T1000 (cell line): ENCODE measurements at regions not wholly inside any gene's neighbourhood (a gene's known extent, or its start where the extent isn't known, plus 50 kb on each side); places are given as distances from the start of the nearest gene placed in this dataset.

Experiments
- DNase-seq: peaks from one replicate; lab custom pipeline; 2025; ENCODE audit warnings: mixed read lengths; lab: John Stamatoyannopoulos, UW

DNA sequence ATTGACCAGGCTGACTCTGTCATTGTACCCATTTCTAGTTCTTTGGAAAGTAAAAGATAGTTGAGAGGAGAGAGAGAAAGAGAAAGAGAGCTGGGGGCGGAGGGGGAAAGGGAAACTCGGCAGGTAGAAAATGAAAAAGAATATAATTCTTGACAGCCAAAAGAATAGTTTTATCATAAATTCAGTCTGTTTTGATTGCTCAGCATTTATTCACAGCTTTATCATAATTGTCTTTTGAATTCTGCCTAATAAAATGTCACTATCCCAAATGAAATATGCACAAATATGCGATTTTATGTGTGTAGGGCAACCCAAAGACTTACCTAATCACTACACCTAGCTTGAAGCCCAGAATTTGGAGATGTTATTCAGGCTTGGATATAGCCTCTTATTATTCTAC is 1024.0 kb upstream of the PABPC4L start:
- DNase-seq: no peak

DNA sequence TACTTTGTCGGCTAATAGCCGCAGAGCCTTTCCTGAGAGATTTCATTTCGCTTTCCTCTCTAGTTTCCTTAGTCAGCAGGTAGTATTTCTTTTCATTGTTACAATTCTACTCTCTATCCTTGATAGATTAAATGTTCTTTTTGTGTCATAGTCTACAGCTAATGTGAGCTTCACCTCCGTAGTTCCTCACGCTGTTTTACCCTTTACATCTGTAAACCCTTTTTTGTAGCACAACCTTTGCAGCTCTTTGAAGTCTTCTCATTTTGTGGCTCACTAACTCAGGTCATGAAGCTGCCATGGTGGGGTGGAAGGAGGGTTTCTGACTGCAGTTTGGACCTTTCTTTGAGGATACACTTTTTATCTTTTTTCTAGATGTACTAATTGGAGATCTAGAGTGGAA is 1008.8 kb upstream of the PABPC4L start:
- no peak for DNase-seq

DNA sequence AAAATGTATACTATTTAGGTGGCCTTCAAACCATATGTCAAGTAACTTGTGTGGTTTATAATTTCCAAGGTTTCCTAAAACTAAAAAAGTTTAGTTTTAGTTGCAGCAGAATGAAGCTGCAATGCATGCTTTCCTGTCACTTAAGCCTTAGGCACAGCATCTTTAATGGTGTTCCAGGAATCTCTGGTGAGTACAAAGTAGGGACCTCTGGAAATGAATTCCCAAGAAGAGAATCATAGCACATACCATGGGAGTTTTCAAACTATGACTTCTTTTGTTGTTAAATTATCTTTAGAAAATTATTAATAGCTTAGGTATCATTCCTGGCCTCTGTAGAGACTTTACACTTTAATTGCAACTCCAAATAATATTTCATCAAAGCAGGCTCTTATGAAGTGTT is 1005.9 kb upstream of the PABPC4L start:
- no peak for DNase-seq

DNA sequence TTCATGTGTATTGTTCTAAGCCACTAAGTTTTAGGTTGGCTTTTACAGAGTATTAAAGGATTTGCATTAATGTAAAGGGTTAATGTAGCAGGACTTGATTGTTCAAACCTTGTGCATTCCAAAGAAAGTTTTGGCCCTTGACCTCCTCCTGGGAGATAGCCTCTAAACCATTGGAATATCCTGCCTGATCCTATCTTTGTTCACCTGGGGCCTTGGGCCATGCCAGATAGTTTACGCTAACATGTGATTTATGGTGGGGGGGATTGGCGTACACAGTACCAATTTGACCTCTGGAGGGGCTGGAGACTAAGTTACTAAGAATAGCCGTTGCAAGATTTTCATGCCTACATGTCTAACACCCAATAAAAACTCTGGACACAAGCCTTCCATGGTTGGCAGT is 1002.7 kb upstream of the PABPC4L start:
- DNase-seq: no peak

DNA sequence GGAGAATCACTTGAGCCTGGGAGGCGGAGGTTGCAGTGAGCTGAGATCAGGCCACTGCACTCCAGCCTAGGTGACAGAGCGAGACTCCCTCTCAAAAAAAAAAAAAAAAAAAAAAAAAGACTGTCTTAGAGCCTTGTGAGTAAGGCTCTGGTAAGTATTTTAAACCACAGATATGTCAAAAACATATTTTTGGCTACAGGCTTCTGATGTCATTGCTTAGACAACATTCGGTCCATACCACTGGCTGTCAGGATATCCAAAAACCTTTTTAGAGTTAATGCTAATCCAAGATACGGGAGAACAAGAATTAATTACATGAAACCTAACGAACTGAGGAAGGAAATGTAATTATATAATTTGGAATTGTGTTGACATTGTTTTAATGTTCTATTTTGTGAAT is 999.5 kb upstream of the PABPC4L start:
- DNase-seq: no peak

DNA sequence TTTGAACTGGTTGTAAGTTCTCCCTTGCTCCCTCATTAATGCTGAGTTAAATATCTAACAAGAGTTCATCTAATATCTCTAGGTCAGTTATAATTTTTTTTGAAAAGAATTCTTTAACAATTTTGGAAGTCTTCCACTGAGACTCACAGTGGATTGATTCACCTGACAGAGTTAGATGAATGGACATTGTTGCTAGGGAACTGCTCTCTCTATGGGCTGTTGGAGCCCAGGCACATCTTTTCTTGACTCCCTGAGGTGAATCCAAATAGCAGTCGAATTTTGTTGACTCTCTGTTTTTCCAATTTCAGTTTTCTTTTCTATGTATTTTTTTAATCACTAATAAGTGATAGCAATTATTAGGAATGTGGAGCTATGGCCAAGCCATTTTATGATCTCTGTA is 996.1 kb upstream of the PABPC4L start:
- no peak for DNase-seq

DNA sequence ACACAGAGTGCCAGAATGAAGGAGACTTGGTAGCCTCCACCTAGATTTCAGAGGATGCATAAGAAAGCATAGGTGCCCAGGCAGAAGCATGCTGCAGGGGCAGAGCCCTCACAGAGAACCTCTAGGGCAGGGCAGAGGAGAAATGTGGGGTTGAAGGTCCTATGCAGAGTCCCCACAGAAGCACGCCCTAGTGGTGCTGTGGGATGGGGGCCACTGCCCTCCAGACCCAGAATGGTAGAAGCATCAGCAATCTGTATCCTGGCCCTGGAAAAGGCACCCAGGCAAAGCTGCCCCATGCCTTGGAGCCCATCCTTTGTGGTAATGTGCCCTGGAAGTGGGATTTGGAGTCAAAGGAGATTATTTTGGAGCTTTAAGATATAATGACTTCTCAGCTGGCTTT is 992.9 kb upstream of the PABPC4L start:
- no peak for DNase-seq

DNA sequence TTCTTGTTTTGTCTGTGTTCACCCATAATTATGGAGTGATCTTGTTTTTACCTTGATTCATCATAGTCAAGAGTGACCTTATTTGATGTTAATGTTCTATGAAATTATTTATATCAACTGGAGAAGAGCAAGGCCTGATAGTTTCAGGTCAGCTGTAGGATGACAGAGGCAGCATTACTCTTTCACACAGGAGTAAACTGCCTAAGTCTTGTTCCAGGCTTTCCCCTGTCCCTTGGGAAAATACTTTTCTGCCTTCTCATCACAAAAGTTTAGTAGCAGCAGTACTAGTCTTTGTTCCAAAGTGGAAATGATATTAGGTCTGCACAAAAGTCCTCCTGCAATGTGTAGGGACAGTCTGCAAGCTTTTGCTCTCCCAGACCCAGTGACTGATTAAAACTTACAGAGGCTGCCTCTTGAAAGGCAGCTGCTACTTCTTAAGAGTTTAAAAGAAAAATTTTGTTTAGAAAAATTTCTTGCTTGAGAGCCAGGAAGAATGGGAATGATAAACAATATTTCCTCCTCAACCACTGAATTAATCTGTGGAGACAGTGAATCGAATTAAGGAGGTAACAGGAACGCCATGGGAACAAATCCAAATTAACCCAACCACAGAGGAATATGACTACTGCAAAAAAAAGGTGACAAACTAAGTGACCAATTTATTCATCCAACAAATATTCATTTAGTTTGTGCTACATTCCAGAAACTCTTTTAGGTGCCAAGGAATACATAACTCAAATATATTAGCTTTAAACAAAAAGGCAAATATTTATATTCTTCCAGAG is 991.4 kb upstream of the PABPC4L start:
- DNase-seq: no peak

DNA sequence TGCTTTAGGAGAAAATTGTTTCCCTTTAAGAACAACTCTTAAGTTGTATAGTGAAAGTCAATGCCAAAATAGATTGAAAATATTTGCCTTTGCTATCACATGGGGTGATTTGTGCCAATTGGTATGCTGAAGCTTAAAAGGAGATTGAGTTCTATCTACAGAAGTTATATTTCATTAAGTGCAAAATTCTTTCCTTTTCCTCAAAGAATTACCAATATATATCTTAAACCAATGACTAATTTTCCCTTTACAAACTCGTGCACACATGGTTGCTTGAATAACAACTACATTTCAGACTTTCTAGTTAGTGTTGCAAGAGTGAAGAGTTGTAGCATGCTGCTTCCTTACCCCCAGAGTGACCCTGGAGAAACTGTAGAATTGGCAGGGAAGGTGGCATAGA is 990.0 kb upstream of the PABPC4L start:
- DNase-seq: no peak

DNA sequence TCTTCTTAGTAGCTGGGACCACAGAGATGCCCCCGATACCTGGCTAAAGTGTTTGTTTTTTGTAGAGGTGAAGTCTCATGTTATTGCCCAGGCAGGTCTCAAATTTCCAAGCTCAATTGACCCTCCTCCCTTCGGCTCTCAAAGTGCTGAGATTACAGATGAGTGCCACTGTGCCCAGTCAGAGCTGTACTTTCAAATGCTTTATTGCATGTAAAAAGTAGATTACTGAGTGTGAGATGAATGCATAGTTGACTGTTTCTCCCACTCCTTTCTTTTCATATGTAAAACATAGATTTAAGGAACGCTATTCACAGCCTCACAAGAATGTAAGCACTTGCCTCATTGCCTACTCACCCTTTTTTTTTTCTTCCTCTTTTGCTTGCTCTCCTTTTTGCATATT is 984.4 kb upstream of the PABPC4L start:
- DNase-seq: no peak

DNA sequence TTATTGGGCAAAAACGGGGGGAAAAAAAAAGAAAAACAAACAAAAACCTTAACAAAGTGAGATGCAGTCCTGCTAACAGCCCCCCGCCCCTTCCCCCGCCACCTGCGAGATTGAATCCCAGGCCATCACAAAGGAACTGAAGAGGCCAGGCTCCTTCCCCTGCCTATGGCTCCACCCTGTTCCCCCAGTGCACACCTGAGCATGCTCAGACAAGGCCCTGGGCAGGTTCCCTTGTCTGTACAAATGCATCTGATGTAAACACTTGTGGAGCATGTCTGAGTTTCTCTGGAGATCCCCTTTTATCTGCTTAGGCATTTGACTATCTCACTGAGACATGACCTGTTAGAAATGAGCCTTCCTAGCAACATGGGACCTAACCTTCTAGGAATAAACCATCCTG is 983.7 kb upstream of the PABPC4L start:
- DNase-seq: no peak

DNA sequence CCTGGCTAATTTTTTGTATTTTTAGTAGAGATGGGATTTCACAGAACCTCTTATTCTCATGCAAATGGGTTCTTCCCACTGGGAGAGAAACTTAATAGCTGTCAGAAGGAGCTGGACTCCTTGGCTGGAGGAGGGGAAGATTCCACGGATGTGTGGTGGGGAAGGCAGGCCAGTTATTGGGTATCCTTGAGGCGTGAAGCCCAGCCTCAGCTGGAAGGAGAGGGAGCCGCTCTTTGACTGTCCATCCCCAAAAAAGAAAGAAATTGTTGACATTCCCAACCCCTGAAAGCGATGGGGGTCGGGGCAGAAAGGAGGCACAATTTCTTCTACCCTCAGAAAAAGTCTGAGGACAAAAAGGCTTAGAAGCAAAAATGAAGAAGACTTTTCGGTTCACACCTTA is 983.1 kb upstream of the PABPC4L start:
- no peak for DNase-seq

DNA sequence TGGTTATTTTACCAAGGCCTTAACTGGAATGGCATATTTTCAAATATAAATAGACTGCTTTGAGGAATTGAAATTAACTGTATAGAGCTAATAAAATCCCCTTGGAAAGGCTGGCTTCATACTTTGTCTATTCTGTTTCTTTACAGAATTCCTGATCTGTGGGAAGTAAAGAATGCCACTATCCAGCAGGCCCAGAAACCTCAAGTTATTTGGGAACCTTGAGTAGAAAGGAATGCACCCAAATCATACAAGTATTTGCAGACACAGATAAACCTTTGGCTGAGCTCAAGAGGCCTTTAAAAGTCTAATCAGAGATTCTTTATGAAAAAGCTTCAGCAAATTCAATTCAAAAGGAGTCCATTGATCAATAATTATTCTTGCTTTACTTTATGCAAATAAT is 975.7 kb upstream of the PABPC4L start:
- no peak for DNase-seq

DNA sequence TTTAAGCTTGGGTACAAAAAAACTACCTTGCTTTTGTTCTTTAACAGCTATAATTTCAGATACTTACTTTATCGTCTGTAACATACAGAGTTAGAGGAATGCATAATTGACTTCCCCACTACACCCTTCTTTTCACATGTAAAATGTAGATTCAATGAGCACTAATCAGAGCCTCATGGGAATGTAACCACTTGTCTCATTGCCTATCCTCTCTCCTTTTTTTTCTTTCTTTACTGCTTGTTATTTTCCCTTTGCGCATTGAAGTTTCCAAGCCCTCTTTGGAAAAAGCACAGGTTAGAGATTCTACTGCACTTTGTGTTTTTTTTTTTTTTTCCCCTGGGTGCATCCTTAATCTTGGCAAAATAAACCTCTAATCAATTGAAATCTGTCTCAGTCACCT is 965.1 kb upstream of the PABPC4L start:
- no peak for DNase-seq

DNA sequence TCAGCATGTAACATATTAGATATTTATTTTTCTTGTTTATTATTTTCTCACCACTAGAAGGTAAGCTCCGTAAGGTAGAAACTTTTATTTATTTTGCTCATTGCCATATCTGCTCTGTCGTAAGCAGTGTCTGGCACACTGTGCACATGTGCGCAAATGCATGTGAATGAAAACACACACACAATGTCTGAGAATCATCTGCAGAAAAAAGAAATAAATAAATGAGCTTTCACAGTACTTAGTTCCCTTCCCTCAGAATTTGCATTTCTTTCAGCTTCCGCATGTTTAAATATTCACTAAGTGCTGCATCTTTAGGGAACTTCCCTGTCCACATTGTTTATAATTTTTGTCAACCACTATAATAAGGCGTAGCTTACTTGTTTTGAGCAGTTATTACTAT is 963.0 kb upstream of the PABPC4L start:
- DNase-seq: no peak

DNA sequence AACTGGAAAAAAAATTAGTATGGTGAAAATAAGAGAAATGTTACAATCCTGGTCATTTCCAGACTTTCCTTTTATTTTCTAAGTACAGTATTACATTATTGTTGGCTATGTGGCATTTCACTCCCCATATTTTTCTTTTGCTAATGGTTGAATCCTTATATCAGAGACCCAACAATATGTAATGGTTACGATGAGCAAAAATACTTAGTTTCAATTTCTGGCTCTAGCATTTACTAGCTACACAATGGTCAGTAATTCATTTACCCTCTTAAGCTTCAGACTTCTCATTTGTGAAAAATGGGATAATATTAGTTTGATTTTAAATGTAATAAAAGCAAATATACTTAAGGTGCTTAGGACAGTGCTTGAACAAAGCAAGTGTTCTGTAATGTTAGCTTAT is 942.9 kb upstream of the PABPC4L start:
- DNase-seq: no peak

DNA sequence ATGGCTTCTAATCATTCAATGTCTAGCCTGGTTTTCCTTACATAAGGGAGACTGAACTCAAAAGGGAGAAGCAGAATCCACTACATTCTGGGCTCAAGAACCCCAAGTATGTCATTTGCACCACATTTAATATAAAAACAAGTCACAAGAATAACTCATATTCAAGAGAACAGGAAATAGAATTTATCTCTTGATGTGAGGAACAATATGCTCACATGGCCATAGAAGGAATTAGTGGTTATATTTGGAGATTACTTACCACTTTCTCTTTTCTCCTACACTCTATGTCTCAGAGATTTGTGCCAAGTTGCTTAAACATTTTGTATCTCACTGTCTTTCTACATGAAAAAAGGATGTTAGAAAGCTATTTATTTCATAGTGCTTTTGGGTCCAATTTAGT is 922.6 kb upstream of the PABPC4L start:
- DNase-seq: no peak

DNA sequence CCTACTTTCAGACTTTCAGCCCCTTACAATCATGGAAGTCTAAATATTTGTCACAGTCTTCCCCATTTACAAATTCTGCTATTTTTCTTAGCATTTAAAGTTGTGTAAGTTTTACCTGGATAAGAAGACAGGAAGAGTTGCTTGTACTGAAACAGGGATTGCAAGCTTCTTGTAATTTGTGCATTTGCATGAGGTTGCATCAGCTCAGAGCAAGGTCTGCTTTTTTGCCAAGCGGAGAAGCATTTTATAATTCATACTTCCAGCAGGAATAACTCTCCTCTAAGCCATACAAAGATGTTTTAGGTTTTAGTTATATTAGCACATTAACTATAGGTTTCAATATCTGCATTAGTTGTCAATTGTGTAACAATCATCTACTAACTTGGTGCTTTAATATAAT is 922.0 kb upstream of the PABPC4L start:
- no peak for DNase-seq

DNA sequence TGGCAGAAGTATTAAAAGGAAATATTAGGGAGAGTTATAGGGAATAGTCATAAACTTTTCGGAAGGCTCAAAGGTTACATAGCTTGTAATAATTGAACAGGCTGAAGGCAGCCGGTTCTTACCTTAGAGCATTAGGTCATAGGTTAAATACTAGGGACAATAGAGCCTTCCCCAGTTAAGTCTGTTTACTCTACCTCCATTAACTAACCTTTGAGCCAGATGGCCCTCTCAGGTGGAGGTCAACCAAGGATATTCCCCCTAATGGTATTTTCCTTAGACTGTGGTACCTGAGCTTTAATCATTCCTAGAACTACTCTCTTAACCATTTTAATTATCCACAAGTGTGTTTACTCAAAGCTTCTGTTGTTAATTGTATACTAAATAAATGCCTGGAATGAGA is 920.9 kb upstream of the PABPC4L start:
- no peak for DNase-seq

DNA sequence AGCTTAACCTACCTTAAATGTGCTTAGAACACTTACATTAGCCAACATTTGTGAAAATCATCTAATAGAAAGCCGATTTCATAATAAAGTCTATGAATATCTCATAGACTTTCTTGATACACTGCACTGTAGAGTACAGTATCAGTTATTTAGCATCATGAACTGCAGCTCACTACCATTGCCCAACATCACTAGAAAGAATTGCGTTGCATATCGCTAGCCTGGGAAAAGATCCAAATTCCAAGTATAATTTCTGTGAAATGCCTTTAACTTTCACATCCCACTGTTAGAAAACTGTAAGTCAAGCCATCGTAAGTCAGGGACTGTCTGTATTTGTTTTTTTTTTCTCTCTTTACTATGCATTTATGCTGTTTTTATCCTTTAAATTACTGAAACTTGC is 918.6 kb upstream of the PABPC4L start:
- no peak for DNase-seq

DNA sequence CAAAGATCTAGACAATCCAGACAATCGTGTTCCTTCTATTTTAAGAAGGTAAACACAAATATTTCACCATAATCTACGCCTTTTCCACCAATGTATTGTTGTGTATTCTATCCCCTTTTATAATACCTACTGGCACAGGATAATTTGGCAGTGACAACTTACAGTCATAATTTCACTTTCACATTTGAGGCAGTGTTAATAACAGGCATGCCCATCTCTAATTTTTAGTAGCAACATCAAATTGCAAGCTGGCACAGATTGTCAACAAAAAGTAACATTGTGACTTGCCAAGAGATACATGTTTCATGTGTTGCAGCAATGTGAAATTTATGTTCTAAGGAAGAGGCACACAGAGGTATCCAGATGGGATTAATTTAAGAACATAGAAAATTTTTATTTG is 912.5 kb upstream of the PABPC4L start:
- DNase-seq: no peak

DNA sequence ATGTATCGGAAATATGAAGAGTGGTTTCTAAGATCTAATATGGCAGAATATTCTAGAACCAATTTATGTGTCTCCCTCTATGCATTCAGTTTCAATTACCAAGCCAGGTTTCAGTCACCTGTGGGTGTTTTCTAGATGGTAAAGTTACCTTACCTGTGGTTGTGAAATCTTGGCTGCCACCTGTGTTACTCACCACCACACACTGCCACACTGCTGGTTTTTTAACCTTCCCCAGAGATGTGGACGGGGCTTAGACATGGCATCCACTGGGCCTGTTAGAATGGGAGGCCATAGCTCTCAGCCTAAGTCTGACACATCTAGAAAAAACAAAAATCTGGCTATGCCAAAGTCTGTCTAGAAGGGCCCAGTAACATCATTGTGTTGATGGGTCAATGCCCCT is 896.5 kb upstream of the PABPC4L start:
- no peak for DNase-seq

DNA sequence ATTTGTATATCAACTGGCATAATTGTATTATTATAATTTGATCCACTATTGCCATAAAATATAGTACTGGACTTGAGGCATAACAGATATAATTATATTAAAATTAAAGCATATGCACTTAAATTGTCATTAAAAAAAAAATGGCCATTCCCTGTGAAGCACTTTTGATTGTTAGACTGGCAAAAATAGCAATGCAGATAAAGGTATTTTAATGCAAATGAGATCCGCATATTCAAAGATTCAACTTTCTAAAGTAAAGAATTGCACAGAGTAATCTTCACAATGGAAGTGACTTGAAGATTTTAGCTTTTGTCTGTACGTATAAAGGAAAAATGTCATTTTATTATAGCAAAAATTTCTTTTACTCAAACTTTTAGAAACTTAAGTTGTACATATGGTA is 871.8 kb upstream of the PABPC4L start:
- no peak for DNase-seq

DNA sequence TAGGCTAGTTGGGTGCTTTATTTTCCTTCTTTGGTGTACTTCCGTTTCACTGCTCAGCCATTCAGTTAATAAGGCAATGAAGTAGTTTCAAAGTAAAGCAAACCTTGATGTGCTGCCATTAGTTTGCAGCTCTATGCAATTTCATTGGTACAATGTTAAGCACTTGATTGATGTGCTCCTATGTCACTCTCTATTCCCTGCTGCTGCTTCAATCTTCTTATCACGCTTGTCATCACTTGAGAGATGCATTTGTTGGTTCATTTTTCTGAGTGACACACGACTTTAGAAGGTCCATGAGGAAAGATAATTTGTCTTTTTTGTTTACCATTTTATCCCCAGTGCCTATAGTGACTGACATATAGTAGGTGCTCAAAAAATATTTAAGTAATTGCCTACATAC is 871.0 kb upstream of the PABPC4L start:
- DNase-seq: no peak

DNA sequence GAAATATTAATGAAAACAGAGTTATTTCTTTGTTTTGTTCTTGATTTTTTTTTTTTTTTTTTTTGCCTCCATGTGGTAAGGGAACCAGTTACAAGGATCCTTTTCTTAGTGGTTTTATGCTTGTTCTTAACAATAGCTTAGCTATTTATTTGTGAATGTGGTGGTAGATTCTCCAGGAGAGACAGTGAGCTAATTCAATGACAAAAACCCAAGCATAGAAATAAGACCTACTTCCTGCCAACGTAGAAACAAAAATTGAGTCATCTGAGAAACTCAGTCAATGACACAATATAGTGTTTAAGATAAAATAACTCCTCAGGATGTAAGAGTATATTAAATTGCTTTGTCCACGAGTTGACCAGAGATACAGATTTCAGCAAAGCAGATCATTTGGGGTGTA is 863.8 kb upstream of the PABPC4L start:
- no peak for DNase-seq
